ENCODE measurements at regions not wholly inside any gene's neighbourhood (a gene's known extent, or its start where the extent isn't known, plus 50 kb on each side); places are given as distances from the start of the nearest gene placed in this dataset.

DNA sequence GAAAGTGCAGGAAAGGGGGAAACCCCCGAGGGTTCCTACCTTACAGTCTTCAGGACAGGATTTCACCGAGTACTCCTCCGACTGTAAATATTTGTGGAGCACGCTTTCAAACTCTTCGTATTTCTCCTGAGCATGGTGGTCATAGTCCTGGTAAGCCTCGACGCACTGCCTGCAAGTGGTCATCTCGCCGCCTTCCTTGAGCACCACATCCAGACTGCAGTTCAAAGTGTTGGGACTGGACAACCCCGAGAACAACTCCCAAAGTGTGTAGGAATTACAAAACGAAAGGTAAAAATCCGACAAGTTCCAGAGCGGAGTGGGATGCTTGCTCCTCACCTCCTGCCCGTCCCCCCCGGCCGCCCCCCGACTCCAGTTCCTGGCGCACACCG is 349.7 kb downstream of the LIG4 start:
- H3K79me1 ChIP-seq (ENCODE audit: insufficient read depth, low read depth, low read length, poor library complexity, severe bottlenecking) = no peaks in the 10 kb centered on the region
- no peak overlapping the region for H4K8ac ChIP-seq (replicated peaks; ENCODE audit: insufficient read length, low read depth, low read length)
- H3K27me3 ChIP-seq (ENCODE audit: insufficient read depth, low read length) = peaks cover 10% of the 10 kb centered on the region; the same call in 1 of the 2 replicates
- no peaks in the 10 kb centered on the region for H3K9me3 ChIP-seq (ENCODE audit: control insufficient read depth, low read depth, low read length)
- no peak overlapping the region for H4K91ac ChIP-seq (ENCODE audit: insufficient read length, low read depth, low read length)
- H3K4me1 ChIP-seq (ENCODE audit: insufficient read depth, low read length) = no peaks in the 10 kb centered on the region
- no peak overlapping the region for H2BK15ac ChIP-seq (ENCODE audit: low read depth, low read length)
- TF ChIP-seq CTCF (conservative IDR thresholded peaks at IDR 0.05) = no peak
- no peak for DNase-seq
- Mint-ChIP-seq H3K4me3 (peak overlapping the region; percentile 79 to 95), H3K27me3 (ENCODE audit: low read depth) (peaks cover 57% of the 10 kb centered on the region), H3K36me3 (ENCODE audit: insufficient read depth in 1 of 3, low read depth in 3 of 3) (peaks cover 0 to 2% (median 0%) of the 10 kb centered on the region in 3 experiments; a peak in 1 of 7 replicates), H3K27ac (no peak overlapping the region), H3K4me1 (peaks cover 16 to 27% of the 10 kb centered on the region in 2 experiments), H3K9me3 (no peaks in the 10 kb centered on the region; a peak in 1 of 5 replicates)
- H3K79me2 ChIP-seq (ENCODE audit: insufficient read depth, low read length) = no peaks in the 10 kb centered on the region
- H2BK12ac ChIP-seq (ENCODE audit: insufficient read length, low read depth, low read length) = no peak overlapping the region
- no peak overlapping the region for H4K5ac ChIP-seq (ENCODE audit: insufficient read length, low read depth, low read length)
- no peak overlapping the region for H3K27ac ChIP-seq (ENCODE audit: insufficient read length, low read depth, low read length)
- H4K20me1 ChIP-seq (ENCODE audit: control insufficient read depth, insufficient read depth, insufficient read length) = no peaks in the 10 kb centered on the region
- H3K23ac ChIP-seq (ENCODE audit: insufficient read length, low read depth, low read length) = no peak overlapping the region
- no peak overlapping the region for H2AFZ ChIP-seq (ENCODE audit: low read length)
- WGBS (ENCODE audit: extremely low coverage, insufficient read length, low lambda C conversion rate) = no CpG with 5 or more reads among the region's 19 CpGs
- H3K56ac ChIP-seq (ENCODE audit: insufficient read length, low read depth, low read length) = no peak overlapping the region
- no peak overlapping the region for H2BK5ac ChIP-seq (ENCODE audit: insufficient read length, low read length)
- H3K4me2 ChIP-seq (ENCODE audit: insufficient read depth, insufficient read length, low read length) = peak overlapping the region; percentile 91
- no peak overlapping the region for H3K9ac ChIP-seq (ENCODE audit: extremely low read depth, insufficient read length, low read length)
- H2AK5ac ChIP-seq (ENCODE audit: insufficient read length, low read length) = no peak overlapping the region
- no peak overlapping the region for H3K14ac ChIP-seq (ENCODE audit: insufficient read depth, low read length)
- H2BK20ac ChIP-seq (ENCODE audit: low read depth, low read length, poor library complexity, severe bottlenecking) = no peak overlapping the region
- H3K23me2 ChIP-seq (ENCODE audit: insufficient read length, low read depth, low read length, poor library complexity, severe bottlenecking) = peaks cover 26% of the 10 kb centered on the region
- no peak overlapping the region for H3K18ac ChIP-seq (ENCODE audit: insufficient read length, low read depth, low read length)
- no peak overlapping the region for H3K4ac ChIP-seq (ENCODE audit: low read depth, low read length)
- no peak overlapping the region for H3T11ph ChIP-seq (ENCODE audit: low read length)
- H2BK120ac ChIP-seq (ENCODE audit: low read depth, low read length, poor library complexity, severe bottlenecking) = no peak overlapping the region

Measured in H9 (cell line).